ENCODE measurements at regions not wholly inside any gene's neighbourhood (a gene's known extent, or its start where the extent isn't known, plus 50 kb on each side); places are given as distances from the start of the nearest gene placed in this dataset.

DNA sequence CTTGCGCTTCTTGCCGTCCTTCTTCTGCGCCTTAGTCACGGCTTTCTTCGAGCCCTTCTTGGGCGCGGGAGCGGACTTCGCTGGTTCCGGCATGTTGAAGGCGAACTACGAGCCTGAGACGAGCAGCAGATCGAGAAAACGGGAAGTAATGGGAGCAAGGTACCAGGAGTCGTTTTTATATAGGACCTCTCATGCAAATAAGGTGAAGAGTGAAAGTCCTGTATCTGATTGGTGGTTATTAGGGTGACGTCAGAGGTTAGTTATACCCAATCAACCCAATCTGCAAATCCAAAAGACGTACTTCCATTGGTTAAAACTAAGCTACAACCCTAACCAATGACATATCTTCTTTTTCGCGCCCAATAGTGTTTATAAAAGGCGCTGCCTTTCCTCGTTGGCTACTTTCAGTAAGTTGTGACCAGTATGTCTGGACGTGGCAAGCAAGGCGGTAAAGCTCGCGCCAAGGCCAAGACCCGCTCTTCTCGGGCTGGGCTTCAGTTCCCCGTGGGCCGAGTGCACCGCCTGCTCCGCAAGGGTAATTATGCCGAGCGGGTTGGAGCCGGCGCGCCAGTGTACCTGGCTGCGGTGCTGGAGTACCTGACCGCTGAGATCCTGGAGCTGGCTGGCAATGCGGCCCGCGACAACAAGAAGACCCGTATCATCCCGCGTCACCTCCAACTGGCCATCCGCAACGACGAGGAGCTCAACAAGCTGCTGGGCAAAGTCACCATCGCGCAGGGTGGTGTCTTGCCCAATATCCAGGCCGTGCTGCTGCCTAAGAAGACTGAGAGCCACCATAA, 100.6 kb upstream of the PRSS16 start (continued):
- TF ChIP-seq CENPT (CRISPR knock-in tag; IDR thresholded peaks at IDR 0.05; ENCODE audit: low read depth) = no peak
- TF ChIP-seq ZNF550 (CRISPR knock-in tag; IDR thresholded peaks at IDR 0.05; ENCODE audit: borderline replicate concordance) = no peak
- TF ChIP-seq CREB3 (CRISPR knock-in tag; IDR thresholded peaks at IDR 0.05) = no peak
- TF ChIP-seq ZNF281 (CRISPR knock-in tag; IDR thresholded peaks at IDR 0.05; ENCODE audit: borderline replicate concordance) = no peak
- TF ChIP-seq, protein P1, sequence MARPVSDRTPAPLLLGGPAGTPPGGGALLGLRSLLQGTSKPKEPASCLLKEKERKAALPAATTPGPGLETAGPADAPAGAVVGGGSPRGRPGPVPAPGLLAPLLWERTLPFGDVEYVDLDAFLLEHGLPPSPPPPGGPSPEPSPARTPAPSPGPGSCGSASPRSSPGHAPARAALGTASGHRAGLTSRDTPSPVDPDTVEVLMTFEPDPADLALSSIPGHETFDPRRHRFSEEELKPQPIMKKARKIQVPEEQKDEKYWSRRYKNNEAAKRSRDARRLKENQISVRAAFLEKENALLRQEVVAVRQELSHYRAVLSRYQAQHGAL (CRISPR knock-in tag; IDR thresholded peaks at IDR 0.05; ENCODE audit: not compliant biosample characterization) = no peak
- peak; percentile 71; the same call in 1 of the 2 replicates for TF ChIP-seq ZNF768 (CRISPR knock-in tag; IDR thresholded peaks at IDR 0.05)
- no peak for TF ChIP-seq PRMT3 (CRISPR knock-in tag; IDR thresholded peaks at IDR 0.05; ENCODE audit: borderline replicate concordance, low read depth)
- no peak for TF ChIP-seq NRL (CRISPR knock-in tag; IDR thresholded peaks at IDR 0.05; ENCODE audit: borderline replicate concordance)
- 0 out of 2 replicates have a peak, but pooled peaks have one; percentile 31 for TF ChIP-seq SMYD3 (CRISPR knock-in tag; IDR thresholded peaks at IDR 0.05)
- no peak for TF ChIP-seq GLI4 (CRISPR knock-in tag; IDR thresholded peaks at IDR 0.05; ENCODE audit: borderline replicate concordance)
- no peak for TF ChIP-seq ZMAT5 (CRISPR knock-in tag; IDR thresholded peaks at IDR 0.05; ENCODE audit: borderline replicate concordance, low read depth)
- no peak for TF ChIP-seq ZEB1 (IDR thresholded peaks at IDR 0.05; ENCODE audit: insufficient replicate concordance, low read depth)
- no peak for TF ChIP-seq STAT6 (CRISPR knock-in tag; IDR thresholded peaks at IDR 0.05; ENCODE audit: borderline replicate concordance)
- no peak for TF ChIP-seq KLF12 (CRISPR knock-in tag; IDR thresholded peaks at IDR 0.05; ENCODE audit: borderline replicate concordance)
- 0 out of 2 replicates have a peak, but pooled peaks have one; percentile 38 for TF ChIP-seq ZNF350 (CRISPR knock-in tag; IDR thresholded peaks at IDR 0.05; ENCODE audit: borderline replicate concordance, low read depth)
- no peak for TF ChIP-seq MAFG (CRISPR knock-in tag; IDR thresholded peaks at IDR 0.05)
- no peak for TF ChIP-seq CC2D1A (CRISPR knock-in tag; IDR thresholded peaks at IDR 0.05)
- TF ChIP-seq CREM (IDR thresholded peaks at IDR 0.05) = no peak
- no peak for TF ChIP-seq CREM (CRISPR knock-in tag; IDR thresholded peaks at IDR 0.05)
- TF ChIP-seq ZNF563 (CRISPR knock-in tag; IDR thresholded peaks at IDR 0.05) = no peak
- peak; percentile 36; the same call in 1 of the 2 replicates for TF ChIP-seq TAF1 (CRISPR knock-in tag; IDR thresholded peaks at IDR 0.05)
- 0 out of 2 replicates have a peak, but pooled peaks have one; percentile 42 for TF ChIP-seq PCBP1 (IDR thresholded peaks at IDR 0.05; ENCODE audit: borderline replicate concordance, low read depth, low read length)

Data from HepG2 (cell line).